Sciatic nerve (tissue), 2 donors: ENCODE measurements at regions not wholly inside any gene's neighbourhood (a gene's known extent, or its start where the extent isn't known, plus 50 kb on each side); places are given as distances from the start of the nearest gene placed in this dataset.

ENCODE experiments used
- ATAC-seq: fragments of 200-7000 bp; cut with Tn5 transposase; one replicate; pipeline ENCODE4 v1.9.1; 2020; ENCODE audit warnings: mild to moderate bottlenecking, moderate library complexity
- DNase-seq: peaks from one replicate; pipeline ENCODE4 v3.0.0-alpha.2; 2020; ENCODE audit warnings: low spot score
- intact Hi-C: fragments of 100-400 bp; cut with DNase I; formaldehyde crosslinking; loops from one replicate; pipeline ENCODE4 v1.14.2; 2022
- donor health status: DM: no; HTN: no; CAD: no.
- donor health status: DM: no; HTN: no; CAD: no.

DNA sequence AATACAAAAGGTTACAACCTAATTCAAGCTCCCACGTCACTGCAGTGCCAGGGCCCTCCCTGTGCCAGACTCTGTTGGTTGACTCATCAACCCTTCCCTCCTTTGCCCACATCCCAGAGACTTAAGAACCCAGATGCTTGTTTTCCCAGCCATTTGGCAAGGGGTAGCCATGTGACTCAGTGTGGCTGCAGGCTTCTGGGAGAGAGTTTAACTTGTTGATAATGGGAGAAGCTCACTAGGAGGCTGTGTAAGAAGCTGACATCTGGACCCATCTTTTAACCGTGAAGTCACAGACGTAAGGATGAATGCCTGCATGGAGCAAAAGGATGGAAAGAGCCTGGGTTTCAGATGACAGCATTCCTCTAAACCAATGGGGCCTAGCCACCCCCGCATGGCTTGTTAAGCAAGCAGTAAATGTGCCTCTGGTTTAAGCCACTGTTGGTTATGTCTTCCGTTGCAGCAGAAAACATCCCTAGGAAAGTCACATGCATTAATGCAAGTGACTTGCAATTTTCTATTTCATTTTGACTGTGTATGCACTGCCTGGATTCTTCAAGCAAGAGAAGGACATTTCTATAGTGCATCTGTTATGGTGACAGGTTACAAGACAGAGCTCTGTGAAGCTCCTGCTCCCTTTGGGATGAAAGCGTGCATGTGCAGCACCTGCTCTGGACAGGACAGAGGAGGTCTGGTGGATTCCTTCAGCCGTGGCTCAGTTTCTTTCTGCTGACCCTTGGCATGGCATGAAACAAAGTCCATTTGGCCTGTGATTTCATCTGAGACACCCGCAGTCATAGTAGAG, 57.5 kb upstream of the CREB5 start:
- DNase-seq = no peak
- no peak for ATAC-seq

GRCh38 chr7:28355635-28356319, 56.5 kb upstream of the CREB5 start:
- DNase-seq (no peak), ATAC-seq (no peak)
- intact Hi-C loops = no loop called here

More for the DNA sequence above, 57.5 kb upstream of the CREB5 start:
- intact Hi-C loops = no loop called here

- ATAC-seq (no peak), DNase-seq (no peak)
- intact Hi-C loops = no loop called here
Observed at GRCh38 chr7:28356619-28357018, 55.7 kb upstream of the CREB5 start.

DNA sequence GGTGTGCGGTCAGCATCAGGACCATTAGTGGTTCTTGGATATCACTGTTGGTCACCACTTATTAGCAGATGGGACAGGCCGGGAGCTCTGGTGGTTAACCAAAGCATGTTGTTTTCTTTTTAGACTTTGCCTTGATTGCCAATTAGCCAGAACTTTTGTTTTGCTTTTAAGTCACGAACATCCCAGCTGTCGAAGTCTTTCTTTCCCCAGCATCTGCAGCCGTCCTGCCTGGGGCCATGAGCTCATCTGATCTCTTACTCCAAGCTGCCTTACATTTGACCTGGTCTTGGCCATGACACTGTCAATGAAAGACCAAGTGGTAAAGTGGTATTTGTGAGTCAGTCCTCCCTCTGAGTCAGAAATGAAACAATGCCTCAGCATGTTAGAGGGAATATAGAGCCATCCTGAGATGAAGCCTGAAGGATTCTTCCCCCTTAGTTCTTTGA, 53.9 kb upstream of the CREB5 start:
- DNase-seq = no peak
- ATAC-seq = no peak
- intact Hi-C loops = no loop called here

DNA sequence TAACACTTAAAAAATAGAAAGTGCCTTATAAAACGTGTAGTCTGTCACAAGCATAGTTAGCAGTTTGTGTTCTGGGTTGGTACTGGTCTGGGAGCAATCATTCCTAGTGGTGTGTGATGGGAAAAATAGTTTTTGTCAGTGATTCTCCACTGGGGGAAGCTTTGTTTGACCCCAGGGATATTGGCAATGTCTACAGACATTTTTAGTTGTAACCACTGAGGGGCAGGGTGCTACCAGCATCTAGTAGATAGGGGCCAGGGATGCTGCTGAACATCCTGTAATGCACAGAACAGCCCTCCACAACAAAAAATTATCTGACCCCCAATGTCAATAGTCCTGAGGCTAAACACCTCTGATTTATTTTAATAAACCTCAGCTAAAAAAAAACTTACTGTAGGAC, 51.6 kb upstream of the CREB5 start:
- ATAC-seq = no peak
- DNase-seq = no peak
- intact Hi-C loops = no loop called here

DNA sequence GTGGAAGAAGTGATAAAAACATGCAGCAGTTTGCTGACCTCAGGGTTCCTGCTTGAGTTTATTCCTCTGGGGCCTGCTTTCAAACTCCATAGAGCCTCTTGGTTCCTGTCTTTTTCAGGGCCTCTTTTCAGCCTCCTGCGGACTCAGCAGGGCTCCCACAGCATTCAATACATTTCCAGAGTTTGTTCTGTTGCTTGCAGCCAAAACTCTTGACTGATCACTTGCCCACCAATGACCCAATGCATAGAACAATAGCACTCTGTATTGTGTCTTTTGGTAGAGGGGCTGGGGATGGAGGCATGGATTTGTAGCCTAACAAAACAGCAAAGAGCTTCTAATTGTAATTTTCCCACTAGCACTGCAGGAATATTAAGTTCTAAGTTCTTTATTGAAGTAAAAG, 50.8 kb upstream of the CREB5 start:
- DNase-seq (no peak), ATAC-seq (no peak)
- intact Hi-C loops = no loop called here

DNA sequence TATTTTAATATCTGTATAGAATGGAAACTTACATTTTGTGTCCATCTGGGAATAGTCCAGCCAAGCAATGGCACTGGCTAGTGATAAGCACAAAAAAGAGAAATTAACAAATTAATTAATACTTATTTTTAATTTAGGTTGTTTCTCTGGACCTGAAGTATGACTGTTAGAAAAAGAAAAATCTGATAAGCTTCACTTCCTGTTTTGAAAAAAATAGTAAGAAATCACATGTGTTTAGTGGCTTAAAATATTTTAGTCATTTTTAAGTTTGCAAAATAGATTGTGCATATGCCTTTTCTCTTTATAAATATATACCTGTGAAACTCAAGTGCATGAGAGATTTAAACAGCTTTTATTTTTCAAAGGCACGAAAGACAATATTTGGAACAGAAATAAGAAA, 50.1 kb upstream of the CREB5 start:
- DNase-seq = no peak
- intact Hi-C loops = no loop called here
- ATAC-seq = no peak
